CMK (cell line): ENCODE measurements at regions not wholly inside any gene's neighbourhood (a gene's known extent, or its start where the extent isn't known, plus 50 kb on each side); places are given as distances from the start of the nearest gene placed in this dataset.
"Not testable (repeated sequence)": the region's sequence is repeated elsewhere in the genome, so short reads cannot be mapped to it uniquely, and the experiment has no call there.

Source experiments
- DNase-seq: peaks from one replicate; pipeline ENCODE4 v3.0.0-alpha.2; 2010; ENCODE audit warnings: low read depth

- DNase-seq, result no peak
These were observed 83.6 kb downstream of the IER5 start for GRCh38 chr1:181172082-181172481.

- no peak for DNase-seq
These were observed 85.4 kb downstream of the IER5 start for GRCh38 chr1:181173761-181174447.

- DNase-seq, result no peak
These were observed 86.4 kb downstream of the IER5 start for GRCh38 chr1:181174861-181175260.

- DNase-seq, result no peak
These were observed 86.9 kb downstream of the IER5 start for GRCh38 chr1:181175356-181175910.

- no peak for DNase-seq
These were observed 87.5 kb downstream of the IER5 start for GRCh38 chr1:181175955-181176354.

GRCh38 chr1:181178241-181178879 is 89.9 kb downstream of the IER5 start:
- no peak for DNase-seq

GRCh38 chr1:181179279-181179986 is 90.9 kb downstream of the IER5 start:
- DNase-seq, result no peak

GRCh38 chr1:181179987-181180365 is 91.5 kb downstream of the IER5 start:
- no peak for DNase-seq

- no peak for DNase-seq
These were observed 92.0 kb downstream of the IER5 start for GRCh38 chr1:181180407-181181031.

GRCh38 chr1:181181792-181182585 is 93.5 kb downstream of the IER5 start:
- no peak for DNase-seq

- DNase-seq, result no peak
These were observed 96.1 kb downstream of the IER5 start for GRCh38 chr1:181184621-181185020.

GRCh38 chr1:181185461-181185860 is 97.0 kb downstream of the IER5 start:
- DNase-seq, result no peak

- DNase-seq, result not testable (repeated sequence)
These were observed 97.6 kb downstream of the IER5 start for GRCh38 chr1:181186133-181186532.

- no peak for DNase-seq
These were observed 99.0 kb downstream of the IER5 start for GRCh38 chr1:181187337-181188126.

GRCh38 chr1:181189245-181189644 is 100.7 kb downstream of the IER5 start:
- DNase-seq, result no peak

- peak; percentile 45 for DNase-seq
These were observed 101.3 kb downstream of the IER5 start for GRCh38 chr1:181189691-181190363.

GRCh38 chr1:181190364-181191035 is 102.0 kb downstream of the IER5 start:
- no peak for DNase-seq

- no peak for DNase-seq
These were observed 103.1 kb downstream of the IER5 start for GRCh38 chr1:181191494-181192040.

GRCh38 chr1:181192316-181192715 is 103.8 kb downstream of the IER5 start:
- DNase-seq, result no peak
